NCI-H2196 treated with DMSO at 0.1 percent for 48 hours (cell line): ENCODE measurements at regions not wholly inside any gene's neighbourhood (a gene's known extent, or its start where the extent isn't known, plus 50 kb on each side); places are given as distances from the start of the nearest gene placed in this dataset.
"Not testable (repeated sequence)": the region's sequence is repeated elsewhere in the genome, so short reads cannot be mapped to it uniquely, and the experiment has no call there.

Experiments
- DNase-seq: peaks from one replicate; lab custom pipeline; 2025; ENCODE audit not compliant: unreplicated experiment; lab: John Stamatoyannopoulos, UW

- no peak for DNase-seq
Measured at GRCh38 chr2:144971786-144972335, 451.9 kb upstream of the ZEB2 start.

DNA sequence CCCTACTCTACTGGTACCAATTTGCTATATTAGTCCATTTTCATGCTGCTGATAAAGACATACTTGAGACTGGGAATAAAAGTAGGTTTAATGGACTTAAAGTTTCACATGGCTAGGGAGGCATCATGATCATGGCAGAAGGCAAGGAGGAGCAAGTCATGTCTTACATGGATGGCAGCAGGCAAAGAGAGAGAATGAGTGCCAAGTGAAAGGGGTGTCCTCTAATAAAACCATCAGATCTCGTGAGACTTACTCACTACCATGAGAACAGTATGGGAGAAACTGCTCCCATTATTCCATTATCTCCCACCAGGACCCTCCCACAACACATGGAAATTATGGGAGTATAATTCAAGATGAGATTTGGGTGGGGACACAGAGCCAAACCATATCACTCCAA lies 450.5 kb upstream of the ZEB2 start:
- DNase-seq: not testable (repeated sequence)

DNA sequence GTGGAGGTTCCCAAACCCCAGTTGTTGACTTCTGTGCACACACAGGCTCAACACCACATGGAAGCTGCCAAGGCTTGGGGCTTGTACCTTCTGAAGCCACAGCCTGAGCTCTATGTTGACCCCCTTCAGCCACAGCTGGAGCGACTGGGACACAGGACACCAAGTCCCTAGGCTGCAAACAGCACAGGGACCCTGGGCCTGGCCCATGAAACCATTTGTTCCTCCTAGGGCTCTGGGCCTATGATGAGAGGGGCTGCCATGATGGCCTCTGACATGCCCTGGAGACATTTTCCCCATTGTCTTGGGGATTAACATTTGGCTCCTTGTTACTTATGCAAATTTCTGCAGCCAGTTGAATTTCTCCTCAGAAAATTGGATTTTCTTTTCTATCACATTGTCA lies 449.6 kb upstream of the ZEB2 start:
- not testable (repeated sequence) for DNase-seq

GRCh38 chr2:144967961-144968360 lies 448.0 kb upstream of the ZEB2 start:
- no peak for DNase-seq

DNA sequence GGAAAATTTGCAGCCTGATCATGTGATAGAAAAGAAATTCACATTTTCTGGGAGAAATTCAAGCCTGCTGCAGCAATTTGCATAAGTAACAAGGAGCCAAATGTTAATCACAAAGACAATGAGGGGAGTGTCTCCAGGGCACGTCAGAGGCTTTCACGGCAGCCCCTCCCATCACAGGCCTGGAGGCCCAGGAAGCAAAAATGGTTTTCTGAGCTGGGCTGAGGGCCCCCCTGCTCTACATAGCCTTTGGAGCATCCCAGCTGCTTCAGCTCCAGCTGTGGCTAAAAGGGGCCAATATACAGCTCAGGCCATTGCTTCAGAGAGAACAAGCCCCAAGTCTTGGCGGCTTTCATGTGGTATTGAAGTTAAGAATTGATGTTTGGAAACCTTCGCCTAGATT lies 445.3 kb upstream of the ZEB2 start:
- no peak for DNase-seq

GRCh38 chr2:144963031-144963430 lies 443.1 kb upstream of the ZEB2 start:
- no peak for DNase-seq

DNA sequence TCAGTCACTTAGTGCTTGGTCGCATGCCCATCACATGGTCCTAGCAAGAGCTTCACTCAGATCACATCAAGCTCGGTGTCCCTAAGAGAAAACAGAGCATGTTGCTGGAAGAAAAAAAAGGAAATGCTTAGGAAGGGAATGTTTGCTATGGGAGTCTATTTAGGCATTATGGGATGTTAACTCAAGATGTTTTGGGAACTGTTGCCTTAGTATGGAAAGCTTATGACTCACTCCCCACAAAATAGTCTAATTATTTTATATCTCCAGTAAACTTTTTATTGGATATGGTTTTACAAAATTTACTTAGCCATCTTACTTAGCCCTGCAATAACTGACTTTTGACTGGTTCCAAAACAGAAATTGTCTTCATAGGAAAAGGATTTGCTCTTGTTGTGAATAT lies 439.5 kb upstream of the ZEB2 start:
- DNase-seq: no peak

DNA sequence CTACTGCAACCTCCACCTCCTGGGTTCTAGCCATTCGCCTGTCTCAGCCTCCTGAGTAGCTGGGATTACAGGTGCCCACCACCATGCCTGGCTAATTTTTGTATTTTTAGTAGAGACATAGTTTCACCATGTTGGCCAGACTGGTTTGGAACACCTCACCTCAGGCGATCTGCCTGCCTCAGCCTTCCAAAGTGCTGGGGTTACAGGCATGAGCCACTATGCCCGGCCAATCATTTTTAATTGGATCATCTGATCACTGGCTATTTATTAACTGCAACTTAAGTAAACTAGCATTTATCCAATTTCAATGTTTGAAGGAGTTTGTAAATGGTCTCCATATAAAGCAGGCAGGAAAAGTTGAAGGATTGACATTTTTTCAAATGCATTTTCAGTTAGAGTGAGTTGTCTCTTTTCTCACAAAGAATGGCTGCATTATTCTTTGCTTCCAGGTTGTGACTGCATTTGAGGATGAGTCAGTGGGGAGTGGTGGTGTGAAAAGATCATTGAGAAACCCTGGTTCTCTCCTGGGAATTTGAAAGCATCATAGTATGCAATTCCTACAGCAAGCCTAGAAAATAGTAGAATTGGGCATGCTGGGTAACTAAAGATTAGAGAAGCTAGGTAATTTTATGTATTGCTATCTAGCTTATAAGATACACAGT lies 431.1 kb upstream of the ZEB2 start:
- DNase-seq: no peak

DNA sequence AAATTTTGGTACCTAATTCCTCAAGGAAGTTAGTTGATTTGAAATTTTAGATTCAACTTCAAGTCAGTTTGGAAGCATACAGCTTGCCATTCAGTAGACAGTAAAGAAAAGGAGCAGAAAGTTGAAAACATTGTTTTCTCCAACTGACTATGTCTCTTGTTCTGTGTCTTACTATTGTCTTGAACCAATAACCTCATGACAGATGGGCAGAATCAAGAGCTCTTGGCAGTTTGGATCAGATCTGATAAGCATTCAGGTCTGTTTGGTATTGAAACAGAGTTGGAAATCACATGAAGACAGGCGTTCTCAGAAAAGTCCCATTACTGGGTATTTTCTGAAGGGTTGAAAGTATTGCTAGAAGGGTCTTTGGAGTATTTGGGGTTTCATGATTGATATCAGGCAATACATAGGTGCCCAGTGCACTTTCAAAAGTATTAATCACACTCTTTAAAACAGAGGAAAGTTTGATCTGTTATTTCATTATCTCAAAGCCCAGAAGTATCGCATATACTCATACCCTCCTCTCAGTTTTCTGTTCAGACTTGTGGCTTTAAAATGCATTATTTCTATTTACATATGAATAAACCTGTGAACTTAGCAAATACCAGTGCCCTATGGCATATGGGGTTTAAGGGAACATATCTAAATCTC lies 428.4 kb upstream of the ZEB2 start:
- DNase-seq: no peak

DNA sequence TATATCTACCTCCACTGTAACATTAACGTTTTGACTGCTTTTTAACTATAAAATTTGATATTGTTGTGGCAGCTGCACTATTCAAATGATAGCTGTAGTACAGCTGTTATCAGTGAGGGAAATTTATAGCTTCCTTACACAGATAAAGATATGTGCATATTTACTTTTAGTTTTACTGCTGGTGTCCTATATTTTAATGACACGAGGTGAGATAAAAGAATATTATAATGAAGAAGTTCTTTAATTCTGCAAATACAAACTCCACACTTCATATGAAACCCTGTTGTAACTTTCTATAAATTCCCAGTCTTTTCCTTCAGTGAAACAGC lies 427.8 kb upstream of the ZEB2 start:
- no peak for DNase-seq

DNA sequence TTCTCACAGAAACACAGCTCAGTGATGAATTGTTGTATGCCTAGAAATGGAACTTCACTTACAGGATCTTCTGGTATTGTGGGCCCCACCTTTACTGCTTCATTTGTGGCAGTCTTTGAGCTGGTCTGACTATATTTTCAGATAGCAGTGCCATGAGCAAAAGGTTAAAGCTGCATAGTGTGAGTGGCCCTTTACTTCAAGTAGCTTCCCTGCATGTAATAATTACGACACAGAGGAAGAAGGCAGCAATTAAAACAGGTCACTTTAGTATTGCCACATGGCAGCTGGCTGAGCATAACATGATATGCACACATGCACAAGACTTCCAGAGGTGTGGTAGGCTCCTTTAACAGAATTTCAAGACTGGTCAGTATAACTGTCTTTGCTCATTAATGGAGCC lies 426.3 kb upstream of the ZEB2 start:
- DNase-seq: no peak

DNA sequence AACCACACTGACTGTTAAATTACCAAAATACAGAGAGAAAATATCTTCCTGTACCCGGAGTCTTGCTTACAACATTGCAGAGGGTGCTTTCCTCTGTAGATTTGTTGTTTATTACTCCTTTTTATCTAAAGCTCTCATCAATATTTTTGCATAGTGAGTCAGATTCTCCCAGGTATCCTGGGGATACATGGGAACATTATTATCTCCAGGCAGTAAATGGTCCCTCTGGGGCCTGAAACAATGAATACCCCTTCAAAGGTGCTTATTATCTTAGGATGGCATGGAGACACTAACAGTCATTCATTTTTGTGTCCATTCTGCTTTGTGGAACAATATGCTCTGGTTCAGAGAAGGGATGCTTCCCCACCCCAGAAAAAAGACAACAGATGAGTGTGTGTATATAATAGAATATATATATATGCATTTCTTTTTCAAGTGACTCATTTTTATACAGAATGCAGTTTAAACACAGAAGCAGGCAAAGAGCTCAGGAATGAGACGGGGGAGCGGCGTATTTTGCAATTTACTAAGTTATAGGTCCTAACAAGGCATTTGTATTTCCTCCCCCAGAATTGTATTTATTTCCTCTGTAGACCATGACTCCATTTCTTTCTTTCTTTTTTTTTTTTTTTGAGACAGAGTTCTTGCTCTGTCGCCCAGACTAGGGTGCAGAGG lies 424.8 kb upstream of the ZEB2 start:
- no peak for DNase-seq

GRCh38 chr2:144943986-144944385 lies 424.1 kb upstream of the ZEB2 start:
- no peak for DNase-seq

GRCh38 chr2:144943293-144943941 lies 423.5 kb upstream of the ZEB2 start:
- no peak for DNase-seq

DNA sequence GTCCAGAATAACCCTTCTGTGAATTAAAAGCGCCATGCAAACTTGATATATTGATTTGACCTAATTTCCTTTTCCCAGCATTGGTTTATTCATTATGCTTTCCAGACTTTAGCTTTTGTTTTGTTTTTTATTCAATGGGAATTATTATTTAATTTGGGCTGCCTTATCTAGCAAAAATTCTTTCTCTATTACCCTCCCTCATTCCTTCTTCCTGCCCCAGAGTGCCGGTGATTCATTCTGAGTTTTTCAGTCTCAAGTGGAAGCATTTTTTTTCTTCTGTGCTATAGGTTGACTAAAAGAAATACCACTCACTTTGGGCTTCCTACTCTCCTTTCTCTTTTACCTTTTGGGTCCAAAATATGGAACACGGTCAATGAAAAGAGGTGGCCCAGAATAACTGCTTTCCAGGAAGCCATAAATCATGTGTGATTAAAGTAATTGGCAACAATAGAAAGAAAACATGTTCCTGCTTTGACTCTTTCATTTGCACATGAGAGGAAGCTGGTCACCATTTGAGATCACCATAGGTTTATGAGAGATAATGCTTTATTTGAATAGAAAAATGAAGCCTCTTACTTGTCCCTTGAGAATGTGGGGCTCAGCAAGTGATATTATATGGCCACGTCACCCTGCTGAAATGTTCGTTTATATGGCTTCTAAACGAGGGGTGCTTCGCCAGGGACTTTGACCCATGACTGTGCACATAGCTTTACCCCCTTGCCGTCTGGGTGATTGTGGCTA lies 422.8 kb upstream of the ZEB2 start:
- DNase-seq: no peak

GRCh38 chr2:144941743-144942488 lies 422.0 kb upstream of the ZEB2 start:
- DNase-seq: no peak

GRCh38 chr2:144939590-144939989 lies 419.7 kb upstream of the ZEB2 start:
- DNase-seq: no peak

- no peak for DNase-seq
Measured at GRCh38 chr2:144937910-144938709, 418.2 kb upstream of the ZEB2 start.

DNA sequence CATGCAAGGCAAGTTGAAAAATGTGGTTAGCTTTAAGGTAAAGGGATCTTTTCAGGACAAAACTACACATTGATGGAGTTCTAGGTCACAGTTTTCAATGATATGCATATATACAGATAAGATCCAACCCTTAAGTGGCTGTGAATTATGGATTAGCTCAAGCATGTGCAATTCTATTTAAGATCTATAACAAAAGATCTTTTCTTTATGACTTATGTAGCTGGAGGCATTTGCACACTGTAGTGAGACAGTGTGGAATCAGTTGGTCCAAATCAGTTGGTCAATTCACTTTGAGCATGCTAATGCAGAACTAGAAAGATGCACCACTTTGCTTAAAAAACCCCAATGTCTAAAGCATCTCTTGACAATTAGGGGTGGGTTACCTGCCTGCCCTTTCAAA lies 417.1 kb upstream of the ZEB2 start:
- no peak for DNase-seq

DNA sequence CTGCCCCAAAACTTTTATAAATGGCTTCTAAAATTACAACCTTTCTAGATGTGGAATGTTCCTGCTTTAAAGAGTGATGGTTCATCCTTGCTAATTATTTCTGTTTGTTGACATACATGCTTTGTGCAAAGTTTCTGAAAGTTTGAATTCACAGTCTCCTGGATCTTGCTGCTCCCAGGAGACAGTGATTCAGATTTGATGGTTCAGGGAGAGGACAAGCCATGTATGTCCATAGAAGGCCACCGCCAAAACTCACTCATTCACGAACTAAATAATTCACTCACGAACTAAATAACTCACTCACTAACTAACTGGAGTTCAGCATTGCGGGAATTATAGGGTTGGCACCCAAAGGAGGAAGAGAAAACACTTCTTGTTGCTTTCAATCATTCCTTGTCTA lies 416.5 kb upstream of the ZEB2 start:
- no peak for DNase-seq
